HCT116 (cell line): ENCODE measurements at regions not wholly inside any gene's neighbourhood (a gene's known extent, or its start where the extent isn't known, plus 50 kb on each side); places are given as distances from the start of the nearest gene placed in this dataset.

ENCODE experiments used
- ATAC-seq: fragments of 200-7000 bp; cut with Tn5 transposase; 2 replicates; pipeline ENCODE4 v1.9.1; 2020; ENCODE audit warnings: mild to moderate bottlenecking, moderate library complexity
- BruUV-seq: library from RNA; stranded (reverse); fragments of 400-500 nt; replicated peaks from 2 replicates; lab custom pipeline; 2021; lab: Mats Ljungman, UMichigan
- CTCF ChIA-PET: fragments of 300-600 bp; sonication (Branson Sonifier 250); formaldehyde crosslinking; loops from one replicate; lab custom pipeline; 2021; ENCODE audit warnings: antibody characterized with exemption; lab: Charles Lee
- POLR2A ChIA-PET: fragments of 300-600, 350-600 bp; sonication (Branson Sonifier 250); formaldehyde crosslinking; loops from one replicate; lab custom pipeline; 2021; ENCODE audit warnings: antibody characterized with exemption; lab: Charles Lee
- RAD21 ChIA-PET, 2 experiments: fragments of 300-600 bp; sonication (Branson Sonifier 250); formaldehyde crosslinking; loops; one replicate each; lab custom pipeline; 2023; ENCODE audit warnings: low total read pairs in 2 of 2; ENCODE audit not compliant: uncharacterized antibody in 2 of 2, unreplicated experiment in 2 of 2, low non-redundant PET in 1 of 2; lab: Charles Lee
- DNase-seq: peaks from one replicate; pipeline ENCODE4 v3.0.0-alpha.2; 2010; ENCODE audit warnings: low read depth, low spot score
- H2AFZ ChIP-seq: fragments of 200-600 bp; shearing (Covaris generic), sonication (generic); 2 replicates; pipeline ENCODE4 v1.6.1; 2017; ENCODE audit warnings: low read depth, mixed run types, mixed read lengths, antibody characterized with exemption, low read length; ENCODE audit not compliant: poor library complexity, severe bottlenecking
- H3K27ac ChIP-seq: 2 replicates; pipeline ENCODE4 v1.5.1; 2012; ENCODE audit warnings: low read depth, low read length
- H3K27me3 ChIP-seq: fragments of 200-600 bp; sonication (generic); 2 replicates; pipeline ENCODE4 v1.6.1; 2016; ENCODE audit warnings: mixed run types, low read length, mixed read lengths; ENCODE audit not compliant: insufficient read depth
- H3K36me3 ChIP-seq, 2 experiments: fragments of 200-500 bp in 1 of 2; fragments of 200-600 bp in 1 of 2; sonication (Bioruptor generic) in 1 of 2; sonication (generic) in 1 of 2; 2 replicates each; pipeline versions ENCODE4 v1.5.1 to v1.6.1; 2014 to 2016; ENCODE audit warnings: low read length in 2 of 2, inconsistent platforms in 1 of 2, mixed read lengths in 1 of 2, mixed run types in 1 of 2; ENCODE audit not compliant: insufficient read depth in 2 of 2, control insufficient read depth in 1 of 2
- H3K4me1 ChIP-seq, 2 experiments: fragments of 200-600 bp in 1 of 2; sonication (generic) in 1 of 2; 2 replicates each; pipeline versions ENCODE4 v1.5.1 to v1.6.1; 2012 to 2017; ENCODE audit warnings: low read length in 2 of 2, inconsistent platforms in 1 of 2, mild to moderate bottlenecking in 1 of 2, mixed read lengths in 1 of 2, mixed run types in 1 of 2, moderate library complexity in 1 of 2; ENCODE audit not compliant: insufficient read depth in 2 of 2, control insufficient read depth in 1 of 2
- H3K4me2 ChIP-seq: fragments of 200-600 bp; sonication (generic); 2 replicates; pipeline ENCODE4 v1.6.1; 2017; ENCODE audit warnings: mixed run types, low read length, mixed read lengths
- H3K4me3 ChIP-seq, 2 experiments: fragments of 200-600 bp in 1 of 2; sonication (generic) in 1 of 2; replicated peaks in 1 of 2; 2 replicates each; pipeline ENCODE4 v1.5.1; 2011 to 2016; ENCODE audit warnings: low read length in 2 of 2, control low read depth in 1 of 2, low read depth in 1 of 2, mild to moderate bottlenecking in 1 of 2, mixed read lengths in 1 of 2, mixed run types in 1 of 2
- H3K79me2 ChIP-seq: fragments of 200-600 bp; sonication (generic); 2 replicates; pipeline ENCODE4 v1.6.1; 2017; ENCODE audit warnings: mild to moderate bottlenecking, mixed run types, low read length, moderate library complexity, mixed read lengths; ENCODE audit not compliant: insufficient read depth
- H3K9ac ChIP-seq: fragments of 200-600 bp; sonication (generic); 2 replicates; pipeline ENCODE4 v1.6.1; 2016; ENCODE audit warnings: low read length, mixed read lengths
- H3K9me2 ChIP-seq: fragments of 200-600 bp; sonication (generic), shearing (Covaris generic); 2 replicates; pipeline ENCODE4 v1.6.1; 2017; ENCODE audit warnings: mixed run types, mild to moderate bottlenecking, moderate library complexity; ENCODE audit not compliant: insufficient read depth
- H3K9me3 ChIP-seq, 2 experiments: fragments of 200-500 bp in 1 of 2; fragments of 200-600 bp in 1 of 2; sonication (Bioruptor generic) in 1 of 2; sonication (generic) in 1 of 2; 2 replicates each; pipeline ENCODE4 v1.6.1; 2014 to 2017; ENCODE audit warnings: low read length in 2 of 2, mixed read lengths in 2 of 2, inconsistent platforms in 1 of 2, low read depth in 1 of 2, mild to moderate bottlenecking in 1 of 2, mixed run types in 1 of 2, moderate library complexity in 1 of 2; ENCODE audit not compliant: control insufficient read depth in 1 of 2, insufficient read depth in 1 of 2
- H4K20me1 ChIP-seq: fragments of 200-600 bp; sonication (generic), shearing (Covaris generic); 2 replicates; pipeline ENCODE4 v1.6.1; 2017; ENCODE audit warnings: mixed run types, mild to moderate bottlenecking, moderate library complexity; ENCODE audit not compliant: insufficient read depth
- ATF3 ChIP-seq: IDR thresholded peaks from 2 replicates; pipeline ENCODE4 v1.6.1; 2012
- CBX3 ChIP-seq: IDR thresholded peaks from 2 replicates; pipeline ENCODE4 v1.6.1; 2012; ENCODE audit warnings: low read depth
- CEBPB ChIP-seq: IDR thresholded peaks from 2 replicates; pipeline ENCODE4 v1.6.1; 2012; ENCODE audit warnings: low read depth
- ELF1 ChIP-seq: IDR thresholded peaks from 2 replicates; pipeline ENCODE4 v1.6.1; 2012; ENCODE audit warnings: low read depth, borderline replicate concordance
- EZH2phosphoT487 ChIP-seq: fragments of 200-600 bp; IDR thresholded peaks from 2 replicates; pipeline ENCODE4 v1.6.1; 2018; ENCODE audit warnings: antibody characterized with exemption, borderline replicate concordance
- JUND ChIP-seq: IDR thresholded peaks from 2 replicates; pipeline ENCODE4 v1.6.1; 2012
- POLR2A ChIP-seq: IDR thresholded peaks from 2 replicates; pipeline ENCODE4 v1.7.0; 2011; ENCODE audit warnings: borderline replicate concordance; ENCODE audit not compliant: insufficient read depth, insufficient read length; ENCODE audit errors: extremely low read depth
- POLR2AphosphoS5 ChIP-seq: IDR thresholded peaks from 2 replicates; pipeline ENCODE4 v1.6.1; 2011; ENCODE audit warnings: mild to moderate bottlenecking, low read depth, low read length, moderate library complexity
- REST ChIP-seq: IDR thresholded peaks from 2 replicates; pipeline ENCODE4 v1.6.1; 2012; ENCODE audit warnings: low read depth
- SIN3A ChIP-seq: IDR thresholded peaks from 2 replicates; pipeline ENCODE4 v1.6.1; 2012; ENCODE audit warnings: low read depth
- SP1 ChIP-seq: IDR thresholded peaks from 2 replicates; pipeline ENCODE4 v1.6.1; 2012; ENCODE audit warnings: low read depth
- SRF ChIP-seq: IDR thresholded peaks from 2 replicates; pipeline ENCODE4 v1.6.1; 2012; ENCODE audit warnings: low read depth
- TCF7L2 ChIP-seq: IDR thresholded peaks from 2 replicates; pipeline ENCODE4 v1.7.0; 2011; ENCODE audit warnings: borderline replicate concordance, inconsistent platforms; ENCODE audit not compliant: insufficient read depth, insufficient read length; ENCODE audit errors: extremely low read depth
- ZFX ChIP-seq: fragments of 450-650 bp; IDR thresholded peaks from 2 replicates; pipeline ENCODE4 v1.6.1; 2017
- intact Hi-C: fragments of 100-400 bp; cut with micrococcal nuclease; formaldehyde crosslinking; loops from 2 replicates; pipeline ENCODE4 v1.10.0; 2022
- TF ChIP-seq, protein P1 (sequence below), 3 experiments: fragments of 200-600 bp in 1 of 3; sonication (generic) in 1 of 3; IDR thresholded peaks in 2 of 3; conservative IDR thresholded peaks in 1 of 3; 2 replicates each; pipeline ENCODE4 v1.5.1; 2012 to 2017; ENCODE audit warnings: low read depth in 2 of 3, low read length in 2 of 3, antibody characterized with exemption in 1 of 3, borderline replicate concordance in 1 of 3, control low read depth in 1 of 3, mild to moderate bottlenecking in 1 of 3, mixed read lengths in 1 of 3, mixed run types in 1 of 3, moderate library complexity in 1 of 3; ENCODE audit not compliant: insufficient read depth in 1 of 3

DNA sequence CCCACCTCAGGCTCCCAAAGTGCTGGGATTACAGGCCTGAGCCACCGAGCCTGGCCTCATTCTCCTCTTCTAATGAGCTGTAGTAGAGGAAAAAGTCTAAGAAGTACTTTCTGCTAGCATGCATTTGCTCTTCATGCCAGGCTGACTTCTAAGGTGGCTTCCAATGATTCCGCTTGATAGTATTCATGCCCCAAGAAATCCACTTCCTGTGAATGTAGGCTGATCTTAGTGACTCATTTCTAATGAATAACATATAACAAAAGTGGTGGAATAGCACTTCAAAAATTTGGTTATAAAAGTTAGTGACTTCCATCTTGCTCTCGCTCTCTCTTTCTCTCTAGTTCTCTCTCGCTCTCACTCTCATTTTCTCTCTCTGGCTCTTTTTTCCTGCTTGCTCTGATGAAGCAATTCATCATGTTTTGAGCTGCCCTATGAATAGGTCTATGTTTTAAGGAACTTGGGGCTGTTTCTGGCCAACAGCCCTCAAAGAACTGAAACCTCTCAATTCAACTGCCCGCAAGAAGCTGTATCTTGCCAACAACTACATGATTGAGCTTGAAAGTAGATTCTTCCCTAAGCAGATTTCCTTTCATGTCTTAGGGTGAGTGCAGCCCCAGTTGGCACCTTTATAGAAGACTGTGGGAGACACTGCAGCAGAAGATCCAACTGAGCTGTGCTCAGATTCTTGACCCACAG, 282.9 kb downstream of the RMST start:
- no peaks in the 10 kb centered on the region for H3K9me2 ChIP-seq
- H3K4me2 ChIP-seq = no peak overlapping the region
- POLR2A ChIA-PET = no interaction called here
- ATAC-seq = no peak
- BruUV-seq = no TSS peak
- no peak overlapping the region for H2AFZ ChIP-seq
- TF ChIP-seq POLR2A (no peak), ELF1 (no peak), SIN3A (no peak), SP1 (no peak), ZFX (no peak), TCF7L2 (no peak), ATF3 (no peak), CBX3 (no peak), EZH2phosphoT487 (no peak), POLR2AphosphoS5 (no peak), REST (no peak), CEBPB (no peak), JUND (no peak), SRF (no peak)
- TF ChIP-seq, protein P1, sequence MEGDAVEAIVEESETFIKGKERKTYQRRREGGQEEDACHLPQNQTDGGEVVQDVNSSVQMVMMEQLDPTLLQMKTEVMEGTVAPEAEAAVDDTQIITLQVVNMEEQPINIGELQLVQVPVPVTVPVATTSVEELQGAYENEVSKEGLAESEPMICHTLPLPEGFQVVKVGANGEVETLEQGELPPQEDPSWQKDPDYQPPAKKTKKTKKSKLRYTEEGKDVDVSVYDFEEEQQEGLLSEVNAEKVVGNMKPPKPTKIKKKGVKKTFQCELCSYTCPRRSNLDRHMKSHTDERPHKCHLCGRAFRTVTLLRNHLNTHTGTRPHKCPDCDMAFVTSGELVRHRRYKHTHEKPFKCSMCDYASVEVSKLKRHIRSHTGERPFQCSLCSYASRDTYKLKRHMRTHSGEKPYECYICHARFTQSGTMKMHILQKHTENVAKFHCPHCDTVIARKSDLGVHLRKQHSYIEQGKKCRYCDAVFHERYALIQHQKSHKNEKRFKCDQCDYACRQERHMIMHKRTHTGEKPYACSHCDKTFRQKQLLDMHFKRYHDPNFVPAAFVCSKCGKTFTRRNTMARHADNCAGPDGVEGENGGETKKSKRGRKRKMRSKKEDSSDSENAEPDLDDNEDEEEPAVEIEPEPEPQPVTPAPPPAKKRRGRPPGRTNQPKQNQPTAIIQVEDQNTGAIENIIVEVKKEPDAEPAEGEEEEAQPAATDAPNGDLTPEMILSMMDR (IDR thresholded peaks at IDR 0.05 in 2 of 3, conservative IDR thresholded peaks at IDR 0.05 in 1 of 3; ENCODE audit: borderline replicate concordance in 1 of 3, insufficient read depth in 1 of 3, low read depth in 2 of 3, low read length in 2 of 3) = no peak
- no peaks in the 10 kb centered on the region for H3K79me2 ChIP-seq
- no peaks in the 10 kb centered on the region for H3K4me1 ChIP-seq
- peaks cover 3% of the 10 kb centered on the region; the same call in 1 of the 2 replicates for H3K27me3 ChIP-seq
- H3K9ac ChIP-seq = no peak overlapping the region
- intact Hi-C loops = no loop called here
- H3K27ac ChIP-seq = no peak overlapping the region
- no peaks in the 10 kb centered on the region for H3K9me3 ChIP-seq
- DNase-seq = no peak
- RAD21 ChIA-PET = no interaction called here
- H3K36me3 ChIP-seq = no peaks in the 10 kb centered on the region
- CTCF ChIA-PET = no interaction called here
- H4K20me1 ChIP-seq = no peaks in the 10 kb centered on the region
- H3K4me3 ChIP-seq = no peak overlapping the region
